ENCODE measurements at regions not wholly inside any gene's neighbourhood (a gene's known extent, or its start where the extent isn't known, plus 50 kb on each side); places are given as distances from the start of the nearest gene placed in this dataset.

DNA sequence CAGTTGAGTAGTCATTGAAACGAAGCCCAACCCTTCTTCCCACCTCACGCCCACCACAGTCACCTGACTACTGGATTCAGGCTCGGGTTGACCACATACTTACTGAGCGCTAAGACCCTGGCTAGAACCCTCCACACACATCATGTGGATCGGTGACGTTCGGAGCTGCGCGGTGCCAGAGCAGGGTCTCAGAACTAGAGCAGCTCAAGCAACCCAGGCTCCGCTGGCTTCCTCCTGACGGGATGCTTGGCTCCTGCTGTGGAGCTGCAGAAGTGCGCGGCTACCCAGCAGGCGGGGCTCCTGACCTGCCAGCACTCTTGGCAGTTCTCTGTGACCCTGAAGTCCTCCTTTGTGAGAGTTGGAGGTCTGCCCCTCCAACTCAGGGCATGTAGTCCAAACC lies 90.6 kb upstream of the MBOAT2 start:
- Histone ChIP-seq H3K27me3 (ENCODE audit: control insufficient read depth in 1 of 2, insufficient read depth in 2 of 2, low read length in 2 of 2) (peaks cover 4 to 38% of the 10 kb centered on the region in 2 experiments; a peak in 3 of 5 replicates), H3K4me3 (replicated peaks in 1 of 3; ENCODE audit: insufficient read depth in 1 of 3, low read depth in 2 of 3, low read length in 3 of 3) (no peak overlapping the region), H3K79me2 (ENCODE audit: insufficient read depth, low read length) (no peaks in the 10 kb centered on the region), H3K27ac (ENCODE audit: extremely low read length, insufficient read depth, low read length) (no peak overlapping the region), H3K36me3 (replicated peaks in 1 of 2; ENCODE audit: control insufficient read depth in 1 of 2, insufficient read depth in 2 of 2, low read length in 2 of 2) (no peaks in the 10 kb centered on the region), H3K4me1 (ENCODE audit: insufficient read depth, low read length) (peaks cover 8% of the 10 kb centered on the region), H2AFZ (ENCODE audit: low read length) (no peak overlapping the region), H4K20me1 (ENCODE audit: insufficient read depth, low read length) (no peaks in the 10 kb centered on the region), H3K4me2 (ENCODE audit: low read depth, low read length) (no peak overlapping the region), H3K9ac (ENCODE audit: insufficient read depth, low read depth, low read length) (no peak overlapping the region), H3K9me3 (ENCODE audit: low read length) (no peaks in the 10 kb centered on the region)
- BruUV-seq (replicated peaks) = no TSS peak
- ChIA-PET CTCF (ENCODE audit: low intra/inter-chr PET ratio, low total read pairs) (no interaction called here), POLR2A (no interaction called here)
- intact Hi-C loops (cut with micrococcal nuclease; ENCODE audit: unreplicated experiment) = no loop called here
- DNase-seq (ENCODE audit: low spot score) (no peak), FAIRE-seq (no peak), ATAC-seq (no peak)
- WGBS (ENCODE audit: low lambda C conversion rate) = 64% methylated on average over 9 of the region's 14 CpGs
- in situ Hi-C loops (cut with HindIII; ENCODE audit: extremely low pct_ligation_motif_present, low pct_unique_long_range_greater_than_20kb) = no loop called here
- TF ChIP-seq ZFYVE20 (CRISPR knock-in tag; IDR thresholded peaks at IDR 0.05; ENCODE audit: borderline replicate concordance, low read depth) (no peak), FOXM1 (CRISPR knock-in tag; IDR thresholded peaks at IDR 0.05) (no peak), TAF15 (IDR thresholded peaks at IDR 0.05; ENCODE audit: low read depth, low read length, poor library complexity, severe bottlenecking) (no peak)

DNA sequence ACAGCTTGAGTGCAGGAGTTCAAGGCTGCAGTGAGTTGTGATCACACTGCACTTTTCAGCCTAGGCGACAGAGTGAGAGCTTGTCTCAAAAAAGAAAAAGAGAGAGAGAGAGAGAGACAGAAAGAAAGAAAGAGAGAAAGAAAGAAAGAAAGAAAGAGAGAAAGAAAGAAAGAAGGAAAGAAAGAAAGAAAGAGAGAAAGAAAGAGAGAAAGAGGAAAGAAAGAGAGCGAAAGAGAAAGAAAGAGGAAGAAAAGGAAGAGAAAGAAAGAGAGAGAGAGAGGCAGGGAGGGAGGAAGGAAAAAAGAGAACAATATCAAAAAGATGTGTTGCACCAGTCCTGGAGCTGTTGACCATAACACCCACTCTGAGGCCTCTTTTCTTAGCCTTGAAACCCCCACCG lies 89.8 kb upstream of the MBOAT2 start:
- no peak for ATAC-seq
- Histone ChIP-seq H3K36me3 (replicated peaks in 1 of 2; ENCODE audit: control insufficient read depth in 1 of 2, insufficient read depth in 2 of 2, low read length in 2 of 2) (no peaks in the 10 kb centered on the region), H3K79me2 (ENCODE audit: insufficient read depth, low read length) (no peaks in the 10 kb centered on the region), H3K27ac (ENCODE audit: extremely low read length, insufficient read depth, low read length) (no peak overlapping the region), H2AFZ (ENCODE audit: low read length) (no peak overlapping the region), H3K9ac (ENCODE audit: insufficient read depth, low read depth, low read length) (no peak overlapping the region), H3K4me3 (replicated peaks in 1 of 3; ENCODE audit: insufficient read depth in 1 of 3, low read depth in 2 of 3, low read length in 3 of 3) (no peak overlapping the region), H3K9me3 (ENCODE audit: low read length) (no peaks in the 10 kb centered on the region), H3K4me1 (ENCODE audit: insufficient read depth, low read length) (no peaks in the 10 kb centered on the region), H4K20me1 (ENCODE audit: insufficient read depth, low read length) (no peaks in the 10 kb centered on the region), H3K4me2 (ENCODE audit: low read depth, low read length) (no peak overlapping the region), H3K27me3 (ENCODE audit: control insufficient read depth in 1 of 2, insufficient read depth in 2 of 2, low read length in 2 of 2) (peaks cover 4 to 30% of the 10 kb centered on the region in 2 experiments; a peak in 3 of 5 replicates)
- intact Hi-C loops (cut with micrococcal nuclease; ENCODE audit: unreplicated experiment) = no loop called here
- ChIA-PET CTCF (ENCODE audit: low intra/inter-chr PET ratio, low total read pairs) (no interaction called here), POLR2A (interaction anchor here (0.7 kb wide), 1 partner anchor 12 kb away, joined by 4 read pairs; no protein-coding TSS in a partner anchor)
- 48% methylated on average over 3 of the region's 3 CpGs for whole genome bisulfite sequencing (ENCODE audit: low lambda C conversion rate)
- no peak for DNase-seq (ENCODE audit: low spot score)
- in situ Hi-C loops (cut with HindIII; ENCODE audit: extremely low pct_ligation_motif_present, low pct_unique_long_range_greater_than_20kb) = no loop called here
- FAIRE-seq = no peak
- BruUV-seq (replicated peaks) = no TSS peak
- no peak for TF ChIP-seq CEBPB (IDR thresholded peaks at IDR 0.05; ENCODE audit: borderline replicate concordance, low read depth, low read length)
- TF ChIP-seq ZFP62 (CRISPR knock-in tag; IDR thresholded peaks at IDR 0.05) = no peak
- TF ChIP-seq ZNF615 (CRISPR knock-in tag; IDR thresholded peaks at IDR 0.05; ENCODE audit: borderline replicate concordance) = no peak
- no peak for TF ChIP-seq BORCS8-MEF2B (CRISPR knock-in tag; IDR thresholded peaks at IDR 0.05)
- no peak for TF ChIP-seq AHR (CRISPR knock-in tag; IDR thresholded peaks at IDR 0.05)
- TF ChIP-seq, protein P1, sequence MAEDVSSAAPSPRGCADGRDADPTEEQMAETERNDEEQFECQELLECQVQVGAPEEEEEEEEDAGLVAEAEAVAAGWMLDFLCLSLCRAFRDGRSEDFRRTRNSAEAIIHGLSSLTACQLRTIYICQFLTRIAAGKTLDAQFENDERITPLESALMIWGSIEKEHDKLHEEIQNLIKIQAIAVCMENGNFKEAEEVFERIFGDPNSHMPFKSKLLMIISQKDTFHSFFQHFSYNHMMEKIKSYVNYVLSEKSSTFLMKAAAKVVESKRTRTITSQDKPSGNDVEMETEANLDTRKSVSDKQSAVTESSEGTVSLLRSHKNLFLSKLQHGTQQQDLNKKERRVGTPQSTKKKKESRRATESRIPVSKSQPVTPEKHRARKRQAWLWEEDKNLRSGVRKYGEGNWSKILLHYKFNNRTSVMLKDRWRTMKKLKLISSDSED (CRISPR knock-in tag; IDR thresholded peaks at IDR 0.05) = no peak
- TF ChIP-seq, protein P2, sequence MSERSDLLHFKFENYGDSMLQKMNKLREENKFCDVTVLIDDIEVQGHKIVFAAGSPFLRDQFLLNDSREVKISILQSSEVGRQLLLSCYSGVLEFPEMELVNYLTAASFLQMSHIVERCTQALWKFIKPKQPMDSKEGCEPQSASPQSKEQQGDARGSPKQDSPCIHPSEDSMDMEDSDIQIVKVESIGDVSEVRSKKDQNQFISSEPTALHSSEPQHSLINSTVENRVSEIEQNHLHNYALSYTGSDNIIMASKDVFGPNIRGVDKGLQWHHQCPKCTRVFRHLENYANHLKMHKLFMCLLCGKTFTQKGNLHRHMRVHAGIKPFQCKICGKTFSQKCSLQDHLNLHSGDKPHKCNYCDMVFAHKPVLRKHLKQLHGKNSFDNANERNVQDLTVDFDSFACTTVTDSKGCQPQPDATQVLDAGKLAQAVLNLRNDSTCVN (CRISPR knock-in tag; IDR thresholded peaks at IDR 0.05; ENCODE audit: borderline replicate concordance) = no peak
- TF ChIP-seq SIN3A (IDR thresholded peaks at IDR 0.05; ENCODE audit: borderline replicate concordance, low read depth, low read length) = no peak
- no peak for TF ChIP-seq ATF7-NPFF (CRISPR knock-in tag; IDR thresholded peaks at IDR 0.05; ENCODE audit: low read depth)
- TF ChIP-seq POLR2A (IDR thresholded peaks at IDR 0.05; ENCODE audit: insufficient read depth in 1 of 2, low read depth in 2 of 2, low read length in 2 of 2) = no peak
- no peak for TF ChIP-seq NCOA2 (CRISPR knock-in tag; IDR thresholded peaks at IDR 0.05)
- no peak for TF ChIP-seq MZF1 (CRISPR knock-in tag; IDR thresholded peaks at IDR 0.05; ENCODE audit: borderline replicate concordance)

Measured in HepG2 (cell line).